ENCODE measurements at regions not wholly inside any gene's neighbourhood (a gene's known extent, or its start where the extent isn't known, plus 50 kb on each side); places are given as distances from the start of the nearest gene placed in this dataset.
A peak's percentile ranks its signal among the peaks of the same experiment; 100 is the strongest.
"Not testable (repeated sequence)": the region's sequence is repeated elsewhere in the genome, so short reads cannot be mapped to it uniquely, and the experiment has no call there.

- no peak for DNase-seq (ENCODE audit: low read depth)
- H3K4me3 ChIP-seq (ENCODE audit: low read length), result no peak overlapping the region
- peak; percentile 15 for TF ChIP-seq CTCF (IDR thresholded peaks at IDR 0.05; ENCODE audit: insufficient read depth, low read depth, low read length, missing control alignments)
Measured at GRCh38 chrX:145393702-145394235, 146.5 kb downstream of the SPANXN1 start.

- no peak overlapping the region for H3K4me3 ChIP-seq (ENCODE audit: low read length)
- no peak for DNase-seq (ENCODE audit: low read depth)
- no peak for TF ChIP-seq CTCF (IDR thresholded peaks at IDR 0.05; ENCODE audit: insufficient read depth, low read depth, low read length, missing control alignments)
Measured at GRCh38 chrX:145394344-145394743, 147.0 kb downstream of the SPANXN1 start.

- no peak for TF ChIP-seq CTCF (IDR thresholded peaks at IDR 0.05; ENCODE audit: insufficient read depth, low read depth, low read length, missing control alignments)
- no peak for DNase-seq (ENCODE audit: low read depth)
- H3K4me3 ChIP-seq (ENCODE audit: low read length), result no peak overlapping the region
Measured at GRCh38 chrX:145396612-145397011, 149.3 kb downstream of the SPANXN1 start.

- peak; percentile 47 for TF ChIP-seq CTCF (IDR thresholded peaks at IDR 0.05; ENCODE audit: insufficient read depth, low read depth, low read length, missing control alignments)
- H3K4me3 ChIP-seq (ENCODE audit: low read length), result no peak overlapping the region
- DNase-seq (ENCODE audit: low read depth), result peak; percentile 36
Measured at GRCh38 chrX:145405012-145405411, 157.7 kb downstream of the SPANXN1 start.

GRCh38 chrX:145410622-145411021, 163.3 kb downstream of the SPANXN1 start:
- no peak for DNase-seq (ENCODE audit: low read depth)
- H3K4me3 ChIP-seq (ENCODE audit: low read length), result no peak overlapping the region
- TF ChIP-seq CTCF (IDR thresholded peaks at IDR 0.05; ENCODE audit: insufficient read depth, low read depth, low read length, missing control alignments), result no peak

GRCh38 chrX:145436211-145436610, 188.9 kb downstream of the SPANXN1 start:
- not testable (repeated sequence) for DNase-seq (ENCODE audit: low read depth)

GRCh38 chrX:145464650-145465049, 217.3 kb downstream of the SPANXN1 start:
- no peak overlapping the region for H3K4me3 ChIP-seq (ENCODE audit: low read length)
- no peak for DNase-seq (ENCODE audit: low read depth)
- no peak for TF ChIP-seq CTCF (IDR thresholded peaks at IDR 0.05; ENCODE audit: insufficient read depth, low read depth, low read length, missing control alignments)

More at GRCh38 chrX:145436211-145436610, 188.9 kb downstream of the SPANXN1 start:
- not testable (repeated sequence) for H3K4me3 ChIP-seq (ENCODE audit: low read length)

All from epithelial cell of esophagus (primary cell).